Activated naive CD4-positive, alpha-beta T cell treated with anti-CD3 and anti-CD28 coated beads for 36 hours (primary cell): ENCODE measurements at regions not wholly inside any gene's neighbourhood (a gene's known extent, or its start where the extent isn't known, plus 50 kb on each side); places are given as distances from the start of the nearest gene placed in this dataset.
"Not testable (repeated sequence)": the region's sequence is repeated elsewhere in the genome, so short reads cannot be mapped to it uniquely, and the experiment has no call there.

Experiments used
- CTCF ChIA-PET: fragments of 350-600 bp; sonication (Branson Sonifier 250); formaldehyde crosslinking; loops from one replicate; lab custom pipeline; 2021; ENCODE audit warnings: antibody characterized with exemption; lab: Charles Lee
- DNase-seq: peaks from one replicate; pipeline ENCODE4 v3.0.0-alpha.2; 2020
- H3K27ac Mint-ChIP-seq: one replicate; pipeline ENCODE4 v1.8.0; 2021; ENCODE audit warnings: mild to moderate bottlenecking, mixed read lengths
- H3K27me3 Mint-ChIP-seq: one replicate; pipeline ENCODE4 v1.8.0; 2021; ENCODE audit warnings: low read depth, mixed read lengths
- H3K36me3 Mint-ChIP-seq: one replicate; pipeline ENCODE4 v1.8.0; 2021; ENCODE audit warnings: low read depth, mixed read lengths
- H3K4me1 Mint-ChIP-seq: one replicate; pipeline ENCODE4 v1.8.0; 2021; ENCODE audit warnings: low read depth, mixed read lengths
- H3K4me3 Mint-ChIP-seq: one replicate; pipeline ENCODE4 v1.8.0; 2021; ENCODE audit warnings: mild to moderate bottlenecking, moderate library complexity, mixed read lengths
- H3K9me3 Mint-ChIP-seq: one replicate; pipeline ENCODE4 v1.8.0; 2021; ENCODE audit warnings: mixed read lengths
- intact Hi-C: fragments of 100-400 bp; cut with micrococcal nuclease; formaldehyde crosslinking; loops from one replicate; pipeline ENCODE4 v1.15.1; 2023

GRCh38 chr5:118592229-118593002 is 395.9 kb downstream of the DTWD2 start:
- no peak for DNase-seq
- no peak overlapping the region for H3K27ac Mint-ChIP-seq
- no peaks in the 10 kb centered on the region for H3K4me1 Mint-ChIP-seq
- intact Hi-C loops: no loop called here
- H3K4me3 Mint-ChIP-seq: no peak overlapping the region
- no peaks in the 10 kb centered on the region for H3K9me3 Mint-ChIP-seq
- CTCF ChIA-PET: interaction anchor here (1.4 kb wide), 1 partner anchor 200 kb away, joined by 3 read pairs; no protein-coding TSS in a partner anchor
- H3K36me3 Mint-ChIP-seq: no peaks in the 10 kb centered on the region
- no peaks in the 10 kb centered on the region for H3K27me3 Mint-ChIP-seq

GRCh38 chr5:118590806-118591205 is 397.5 kb downstream of the DTWD2 start:
- H3K4me3 Mint-ChIP-seq: no peak overlapping the region

GRCh38 chr5:118580949-118581348 is 407.4 kb downstream of the DTWD2 start:
- DNase-seq: no peak
- Mint-ChIP-seq H3K27me3 (no peaks in the 10 kb centered on the region), H3K4me3 (no peak overlapping the region), H3K27ac (no peak overlapping the region), H3K4me1 (no peaks in the 10 kb centered on the region), H3K36me3 (no peaks in the 10 kb centered on the region), H3K9me3 (no peaks in the 10 kb centered on the region)
- CTCF ChIA-PET: no interaction called here
- intact Hi-C loops: no loop called here

More at GRCh38 chr5:118590806-118591205, 397.5 kb downstream of the DTWD2 start:
- intact Hi-C loops: no loop called here
- Mint-ChIP-seq H3K36me3 (no peaks in the 10 kb centered on the region), H3K27me3 (peaks cover 2% of the 10 kb centered on the region), H3K9me3 (no peaks in the 10 kb centered on the region), H3K27ac (no peak overlapping the region), H3K4me1 (no peaks in the 10 kb centered on the region)
- CTCF ChIA-PET: no interaction called here
- no peak for DNase-seq

DNA sequence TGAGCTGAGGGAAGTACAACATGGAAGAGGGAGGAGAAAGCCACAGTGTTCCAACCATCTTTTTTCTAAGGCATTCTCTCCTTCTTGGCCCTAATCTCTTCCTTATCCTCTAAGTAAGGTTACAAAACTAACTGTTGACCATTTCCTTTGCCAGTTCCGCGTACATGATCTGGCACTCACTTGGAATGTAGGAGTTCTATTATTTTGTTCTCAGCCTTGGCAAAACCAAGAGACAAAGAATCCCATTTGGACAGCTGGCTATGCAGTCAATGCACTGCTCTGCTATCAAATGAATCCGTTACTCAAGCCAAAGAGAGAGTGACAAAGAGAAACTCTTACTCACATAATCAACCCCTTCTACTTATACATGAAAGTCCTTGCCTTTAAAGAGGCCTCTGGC is 410.3 kb downstream of the DTWD2 start:
- no peaks in the 10 kb centered on the region for H3K36me3 Mint-ChIP-seq
- no peak overlapping the region for H3K27ac Mint-ChIP-seq
- no peak overlapping the region for H3K4me3 Mint-ChIP-seq
- no peaks in the 10 kb centered on the region for H3K27me3 Mint-ChIP-seq
- CTCF ChIA-PET: no interaction called here
- intact Hi-C loops: no loop called here
- H3K4me1 Mint-ChIP-seq: no peaks in the 10 kb centered on the region
- DNase-seq: no peak
- H3K9me3 Mint-ChIP-seq: peaks cover 2% of the 10 kb centered on the region

- DNase-seq: no peak
- no peaks in the 10 kb centered on the region for H3K27me3 Mint-ChIP-seq
- H3K36me3 Mint-ChIP-seq: no peaks in the 10 kb centered on the region
- H3K4me1 Mint-ChIP-seq: no peaks in the 10 kb centered on the region
- no peak overlapping the region for H3K4me3 Mint-ChIP-seq
- intact Hi-C loops: no loop called here
- H3K9me3 Mint-ChIP-seq: peaks cover 2% of the 10 kb centered on the region
- CTCF ChIA-PET: interaction anchor here (0.8 kb wide), 1 partner anchor 1010 kb away, joined by 3 read pairs; no protein-coding TSS in a partner anchor
- H3K27ac Mint-ChIP-seq: no peak overlapping the region
Observed at GRCh38 chr5:118577621-118578020, 410.7 kb downstream of the DTWD2 start.

GRCh38 chr5:118570276-118570675 is 418.1 kb downstream of the DTWD2 start:
- CTCF ChIA-PET, H3K4me3 Mint-ChIP-seq, H3K27ac Mint-ChIP-seq, intact Hi-C loops, H3K9me3 Mint-ChIP-seq, H3K4me1 Mint-ChIP-seq, DNase-seq, H3K27me3 Mint-ChIP-seq, H3K36me3 Mint-ChIP-seq: not testable (repeated sequence)

- intact Hi-C loops, H3K27ac Mint-ChIP-seq, H3K36me3 Mint-ChIP-seq, H3K4me3 Mint-ChIP-seq, DNase-seq, H3K9me3 Mint-ChIP-seq, H3K4me1 Mint-ChIP-seq, H3K27me3 Mint-ChIP-seq, CTCF ChIA-PET: not testable (repeated sequence)
Observed at GRCh38 chr5:118569596-118569995, 418.8 kb downstream of the DTWD2 start.

DNA sequence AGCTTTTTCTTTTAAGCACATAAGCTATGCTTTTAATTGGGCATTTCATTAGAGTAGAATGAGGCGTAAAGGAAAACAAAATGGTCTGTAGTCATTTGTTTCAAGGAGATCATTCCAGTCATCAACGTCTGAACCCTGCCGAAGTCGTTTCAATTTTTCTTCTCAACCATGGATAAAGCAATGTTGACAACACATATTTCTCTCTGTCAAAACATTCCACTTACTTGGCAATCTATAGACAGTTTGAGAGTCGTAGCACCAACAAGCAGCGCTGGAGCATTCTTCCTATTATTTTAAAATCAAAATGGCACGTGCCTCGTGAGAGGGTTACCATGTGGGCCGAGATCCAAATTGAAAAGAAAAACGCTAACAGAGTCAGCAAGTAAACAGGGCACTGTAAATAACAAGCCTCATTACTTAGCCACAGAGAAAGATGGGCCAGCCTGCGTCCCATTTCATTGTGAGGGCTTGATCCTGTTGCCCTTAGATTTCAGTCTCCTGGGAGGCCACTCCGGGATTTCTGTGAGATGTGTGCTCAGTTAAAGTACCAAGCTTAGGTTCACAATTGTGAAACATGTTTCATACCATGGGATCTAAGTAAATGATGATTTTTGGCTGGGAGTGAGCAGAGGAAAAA is 422.9 kb downstream of the DTWD2 start:
- DNase-seq: no peak
- H3K27me3 Mint-ChIP-seq: no peaks in the 10 kb centered on the region
- H3K4me1 Mint-ChIP-seq: no peaks in the 10 kb centered on the region
- no peak overlapping the region for H3K27ac Mint-ChIP-seq
- CTCF ChIA-PET: interaction anchor here (0.6 kb wide), 1 partner anchor 199 kb away, joined by 3 read pairs; no protein-coding TSS in a partner anchor
- no peaks in the 10 kb centered on the region for H3K9me3 Mint-ChIP-seq
- H3K36me3 Mint-ChIP-seq: no peaks in the 10 kb centered on the region
- no peak overlapping the region for H3K4me3 Mint-ChIP-seq
- intact Hi-C loops: no loop called here

DNA sequence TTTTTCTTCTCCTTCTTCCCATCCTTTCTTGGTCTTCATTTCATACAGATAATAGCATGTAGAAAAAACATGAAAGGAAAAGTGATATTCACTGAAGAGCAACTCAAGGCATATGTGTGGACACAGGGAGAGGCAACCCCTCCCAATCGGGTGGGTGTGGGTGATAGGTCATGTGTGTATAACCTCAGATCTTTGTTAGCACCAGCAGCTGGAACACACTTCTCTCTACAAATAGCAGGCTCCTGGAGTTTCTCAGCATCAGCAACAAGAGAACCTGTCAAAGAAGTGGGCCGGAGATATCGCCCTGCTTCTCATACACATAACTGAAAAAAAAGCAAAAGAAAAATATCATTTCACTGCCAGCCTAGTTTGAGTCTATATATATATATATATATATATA is 426.4 kb downstream of the DTWD2 start:
- H3K27ac Mint-ChIP-seq: no peak overlapping the region
- no peak for DNase-seq
- no peak overlapping the region for H3K4me3 Mint-ChIP-seq
- H3K36me3 Mint-ChIP-seq: no peaks in the 10 kb centered on the region
- no peaks in the 10 kb centered on the region for H3K27me3 Mint-ChIP-seq
- CTCF ChIA-PET: no interaction called here
- intact Hi-C loops: no loop called here
- H3K9me3 Mint-ChIP-seq: no peaks in the 10 kb centered on the region
- no peaks in the 10 kb centered on the region for H3K4me1 Mint-ChIP-seq

DNA sequence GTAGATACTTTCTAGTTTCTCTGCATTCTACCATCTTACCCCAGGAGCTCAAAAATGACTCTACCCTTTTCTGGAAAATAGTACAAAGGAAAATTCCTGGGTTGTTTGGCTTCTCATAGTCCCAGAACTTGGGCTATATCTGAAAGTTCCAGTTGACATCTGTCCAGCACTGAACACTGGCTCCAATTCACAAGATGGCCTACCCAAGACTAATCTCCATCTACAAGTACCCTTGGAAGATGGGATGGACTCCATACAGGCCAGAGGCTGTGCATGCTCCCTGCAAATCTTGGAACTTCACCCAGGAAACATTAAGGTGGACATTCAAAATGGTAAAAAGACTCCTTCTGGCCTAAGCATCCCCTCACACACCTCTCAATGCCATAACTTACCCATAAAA is 427.1 kb downstream of the DTWD2 start:
- no peak for DNase-seq
- H3K27ac Mint-ChIP-seq: no peak overlapping the region
- no peaks in the 10 kb centered on the region for H3K4me1 Mint-ChIP-seq
- CTCF ChIA-PET: no interaction called here
- intact Hi-C loops: no loop called here
- H3K36me3 Mint-ChIP-seq: no peaks in the 10 kb centered on the region
- H3K4me3 Mint-ChIP-seq: no peak overlapping the region
- no peaks in the 10 kb centered on the region for H3K9me3 Mint-ChIP-seq
- no peaks in the 10 kb centered on the region for H3K27me3 Mint-ChIP-seq

DNA sequence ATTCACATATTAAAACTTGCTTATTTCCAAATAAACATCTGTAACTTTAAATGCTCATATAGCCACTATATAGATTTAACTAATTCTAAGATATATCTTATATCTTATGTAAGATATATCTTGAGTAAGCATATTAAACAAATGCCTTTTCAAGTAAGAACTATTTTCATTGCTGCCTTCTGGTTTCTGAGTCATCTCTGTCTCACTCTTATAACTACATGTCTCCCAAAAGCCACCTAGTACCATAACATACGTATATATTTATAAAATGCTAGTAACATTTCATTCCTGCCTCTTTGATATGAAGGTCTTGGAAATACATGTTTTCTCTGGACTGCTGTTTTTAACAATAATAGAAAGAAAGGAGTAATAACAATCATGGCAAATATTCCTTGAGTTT is 429.5 kb downstream of the DTWD2 start:
- CTCF ChIA-PET: interaction anchor here (0.9 kb wide), 1 partner anchor 21 kb away, joined by 3 read pairs; no protein-coding TSS in a partner anchor
- H3K9me3 Mint-ChIP-seq: no peaks in the 10 kb centered on the region
- intact Hi-C loops: no loop called here
- H3K4me3 Mint-ChIP-seq: no peak overlapping the region
- no peaks in the 10 kb centered on the region for H3K36me3 Mint-ChIP-seq
- no peak for DNase-seq
- no peaks in the 10 kb centered on the region for H3K27me3 Mint-ChIP-seq
- H3K4me1 Mint-ChIP-seq: no peaks in the 10 kb centered on the region
- no peak overlapping the region for H3K27ac Mint-ChIP-seq

DNA sequence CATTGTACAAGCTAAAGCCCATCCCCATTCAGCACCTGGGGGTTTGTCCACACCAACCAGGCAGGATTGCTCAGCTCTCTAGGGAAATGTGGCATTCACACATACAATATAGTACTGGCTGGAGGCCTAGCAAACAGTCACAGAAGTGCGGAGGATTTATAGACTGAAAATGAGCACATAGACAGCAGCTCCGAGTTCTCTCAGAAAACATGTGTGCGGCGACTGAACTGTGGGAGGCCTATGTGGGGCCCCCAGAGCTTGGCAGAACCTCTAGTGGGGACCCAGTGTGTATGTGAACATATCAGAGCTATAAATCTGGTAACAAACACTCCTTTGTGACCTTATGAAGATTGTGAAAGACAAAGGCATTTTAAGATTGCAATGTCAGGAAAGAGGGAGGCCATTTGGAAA is 431.1 kb downstream of the DTWD2 start:
- intact Hi-C loops: no loop called here
- Mint-ChIP-seq H3K4me1 (no peaks in the 10 kb centered on the region), H3K27me3 (no peaks in the 10 kb centered on the region), H3K36me3 (no peaks in the 10 kb centered on the region), H3K27ac (no peak overlapping the region), H3K4me3 (no peak overlapping the region), H3K9me3 (no peaks in the 10 kb centered on the region)
- DNase-seq: no peak
- CTCF ChIA-PET: no interaction called here

DNA sequence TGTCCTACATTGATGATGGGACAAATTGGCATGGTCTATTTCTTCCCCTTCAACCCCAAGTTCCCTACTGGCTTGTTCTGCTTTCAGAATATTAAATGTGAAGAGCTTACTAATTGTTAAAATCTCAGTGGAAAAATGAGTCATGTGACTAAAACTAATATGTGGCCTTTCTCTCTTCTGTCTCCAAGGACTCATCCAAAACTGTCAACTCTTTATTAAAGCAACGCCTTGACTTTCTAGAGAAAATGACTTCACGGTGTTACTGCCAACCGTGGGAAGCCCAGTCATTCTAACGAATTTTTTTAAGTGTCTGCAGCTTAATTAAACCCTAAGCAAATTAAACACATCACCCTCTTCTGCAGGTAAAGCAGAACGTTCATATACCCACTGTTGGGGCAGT is 431.6 kb downstream of the DTWD2 start:
- Mint-ChIP-seq H3K9me3 (no peaks in the 10 kb centered on the region), H3K4me1 (no peaks in the 10 kb centered on the region), H3K27ac (no peak overlapping the region), H3K4me3 (no peak overlapping the region), H3K27me3 (no peaks in the 10 kb centered on the region), H3K36me3 (no peaks in the 10 kb centered on the region)
- DNase-seq: no peak
- intact Hi-C loops: no loop called here
- CTCF ChIA-PET: no interaction called here
